GM06990 (cell line): ENCODE measurements at regions not wholly inside any gene's neighbourhood (a gene's known extent, or its start where the extent isn't known, plus 50 kb on each side); places are given as distances from the start of the nearest gene placed in this dataset.
"Not testable (repeated sequence)": the region's sequence is repeated elsewhere in the genome, so short reads cannot be mapped to it uniquely, and the experiment has no call there.

Source experiments
- DNase-seq: peaks from one replicate; pipeline ENCODE4 v3.0.0-alpha.2; 2011; ENCODE audit not compliant: insufficient read length; ENCODE audit errors: extremely low read depth
- H3K27me3 ChIP-seq: replicated peaks from 2 replicates; pipeline ENCODE4 v1.6.0; 2011; ENCODE audit warnings: low read length; ENCODE audit not compliant: control insufficient read depth, insufficient read depth
- H3K36me3 ChIP-seq: 2 replicates; pipeline ENCODE4 v1.5.1; 2011; ENCODE audit warnings: low read length; ENCODE audit not compliant: control insufficient read depth, insufficient read depth
- H3K4me3 ChIP-seq: replicated peaks from 2 replicates; pipeline ENCODE4 v1.5.1; 2011; ENCODE audit warnings: low read depth, mild to moderate bottlenecking, control low read depth, low read length
- CTCF ChIP-seq: IDR thresholded peaks from 2 replicates; pipeline ENCODE4 v1.5.1; 2011; ENCODE audit warnings: low read length, control low read depth, mild to moderate bottlenecking, inconsistent platforms; ENCODE audit not compliant: insufficient read depth, poor library complexity, severe bottlenecking

GRCh38 chr3:567488-568185, 371.1 kb downstream of the CHL1 start:
- Histone ChIP-seq H3K27me3 (no peaks in the 10 kb centered on the region), H3K4me3 (no peak overlapping the region), H3K36me3 (no peaks in the 10 kb centered on the region)
- TF ChIP-seq CTCF, result no peak
- no peak for DNase-seq

GRCh38 chr3:579529-579928, 383.0 kb downstream of the CHL1 start:
- not testable (repeated sequence) for H3K36me3 ChIP-seq, H3K27me3 ChIP-seq, H3K4me3 ChIP-seq, DNase-seq

- DNase-seq, H3K27me3 ChIP-seq, H3K36me3 ChIP-seq, H3K4me3 ChIP-seq: not testable (repeated sequence)
Measured at GRCh38 chr3:589066-589465, 392.5 kb downstream of the CHL1 start.

GRCh38 chr3:597304-597703, 400.7 kb downstream of the CHL1 start:
- H3K27me3 ChIP-seq, H3K4me3 ChIP-seq, H3K36me3 ChIP-seq, DNase-seq: not testable (repeated sequence)

GRCh38 chr3:597746-598145, 401.2 kb downstream of the CHL1 start:
- not testable (repeated sequence) for H3K36me3 ChIP-seq, H3K27me3 ChIP-seq, DNase-seq, H3K4me3 ChIP-seq

- H3K36me3 ChIP-seq, H3K4me3 ChIP-seq, DNase-seq, H3K27me3 ChIP-seq: not testable (repeated sequence)
Measured at GRCh38 chr3:607480-607879, 410.9 kb downstream of the CHL1 start.

GRCh38 chr3:621714-622113, 425.2 kb downstream of the CHL1 start:
- no peaks in the 10 kb centered on the region for H3K36me3 ChIP-seq
- no peaks in the 10 kb centered on the region for H3K27me3 ChIP-seq
- no peak for DNase-seq
- no peak for TF ChIP-seq CTCF
- no peak overlapping the region for H3K4me3 ChIP-seq

GRCh38 chr3:622314-622713, 425.8 kb downstream of the CHL1 start:
- no peak overlapping the region for H3K4me3 ChIP-seq
- no peaks in the 10 kb centered on the region for H3K27me3 ChIP-seq
- H3K36me3 ChIP-seq, result no peaks in the 10 kb centered on the region
- DNase-seq, result no peak
- no peak for TF ChIP-seq CTCF
